Gastrocnemius medialis (tissue), 4 donors: ENCODE measurements at regions not wholly inside any gene's neighbourhood (a gene's known extent, or its start where the extent isn't known, plus 50 kb on each side); places are given as distances from the start of the nearest gene placed in this dataset.

ENCODE experiments used
- POLR2A ChIP-seq, 2 donors: fragments of 450-650 bp; IDR thresholded peaks; one replicate each; pipeline ENCODE4 v1.6.1; 2017; ENCODE audit warnings: antibody characterized with exemption in 2 of 2, mild to moderate bottlenecking in 2 of 2, moderate library complexity in 2 of 2
- TF ChIP-seq, protein P1 (sequence below), 5 experiments: fragments of 450-650 bp in 3 of 5; fragments of 200-600 bp in 2 of 5; sonication (generic) in 2 of 5; IDR thresholded peaks in 4 of 5; conservative IDR thresholded peaks in 1 of 5; 1 replicate in 4 of 5; 2 replicates in 1 of 5; pipeline ENCODE4 v1.5.1; 2016 to 2019; ENCODE audit warnings: antibody characterized with exemption in 5 of 5, mild to moderate bottlenecking in 3 of 5, moderate library complexity in 3 of 5

DNA sequence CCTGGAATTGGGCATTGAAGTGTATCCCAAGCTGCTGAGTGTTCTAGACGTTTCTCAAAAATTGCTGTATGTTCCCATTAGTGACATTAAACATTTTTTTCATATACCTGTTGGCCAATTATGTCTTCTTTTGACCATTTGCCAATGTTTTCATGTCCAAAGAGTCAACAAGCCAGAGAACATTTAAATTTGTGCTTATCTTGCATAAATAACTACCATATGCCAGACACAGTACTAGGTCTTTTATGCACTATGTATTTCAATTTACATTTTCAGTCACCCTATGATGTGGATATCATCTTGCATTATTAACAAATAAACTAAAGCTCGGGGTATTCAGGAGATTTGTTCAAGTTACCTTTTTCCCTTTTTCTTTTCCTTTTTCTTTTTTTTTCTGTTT lies 632.9 kb upstream of the C16orf82 start:
- TF ChIP-seq POLR2A (IDR thresholded peaks at IDR 0.05) = no peak
- TF ChIP-seq, protein P1, sequence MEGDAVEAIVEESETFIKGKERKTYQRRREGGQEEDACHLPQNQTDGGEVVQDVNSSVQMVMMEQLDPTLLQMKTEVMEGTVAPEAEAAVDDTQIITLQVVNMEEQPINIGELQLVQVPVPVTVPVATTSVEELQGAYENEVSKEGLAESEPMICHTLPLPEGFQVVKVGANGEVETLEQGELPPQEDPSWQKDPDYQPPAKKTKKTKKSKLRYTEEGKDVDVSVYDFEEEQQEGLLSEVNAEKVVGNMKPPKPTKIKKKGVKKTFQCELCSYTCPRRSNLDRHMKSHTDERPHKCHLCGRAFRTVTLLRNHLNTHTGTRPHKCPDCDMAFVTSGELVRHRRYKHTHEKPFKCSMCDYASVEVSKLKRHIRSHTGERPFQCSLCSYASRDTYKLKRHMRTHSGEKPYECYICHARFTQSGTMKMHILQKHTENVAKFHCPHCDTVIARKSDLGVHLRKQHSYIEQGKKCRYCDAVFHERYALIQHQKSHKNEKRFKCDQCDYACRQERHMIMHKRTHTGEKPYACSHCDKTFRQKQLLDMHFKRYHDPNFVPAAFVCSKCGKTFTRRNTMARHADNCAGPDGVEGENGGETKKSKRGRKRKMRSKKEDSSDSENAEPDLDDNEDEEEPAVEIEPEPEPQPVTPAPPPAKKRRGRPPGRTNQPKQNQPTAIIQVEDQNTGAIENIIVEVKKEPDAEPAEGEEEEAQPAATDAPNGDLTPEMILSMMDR (IDR thresholded peaks at IDR 0.05 in 4 of 5, conservative IDR thresholded peaks at IDR 0.05 in 1 of 5) = no peak
